Breast epithelium (tissue), 4 donors: ENCODE measurements at regions not wholly inside any gene's neighbourhood (a gene's known extent, or its start where the extent isn't known, plus 50 kb on each side); places are given as distances from the start of the nearest gene placed in this dataset.

Experiments used
- DNase-seq, 2 donors: peaks; one replicate each; pipeline ENCODE4 v3.0.0-alpha.2; 2019; ENCODE audit warnings: low spot score in 2 of 2
- H3K27ac ChIP-seq, 2 donors: fragments of 200-600 bp; sonication (generic) in 1 of 2; one replicate each; pipeline ENCODE4 v1.5.1; 2016 to 2019; ENCODE audit warnings: mild to moderate bottlenecking in 1 of 2
- H3K27me3 ChIP-seq, 2 donors: fragments of 200-600 bp; sonication (generic) in 1 of 2; one replicate each; pipeline versions ENCODE4 v1.5.1 to v1.6.0; 2017 to 2019; ENCODE audit warnings: control low read depth in 1 of 2, mild to moderate bottlenecking in 1 of 2
- H3K36me3 ChIP-seq: fragments of 200-600 bp; one replicate; pipeline ENCODE4 v1.5.1; 2019
- H3K4me1 ChIP-seq, 2 donors: fragments of 200-600 bp; sonication (generic); one replicate each; pipeline ENCODE4 v1.5.1; 2016 to 2019; ENCODE audit warnings: control low read depth in 1 of 2
- H3K4me3 ChIP-seq, 3 donors: fragments of 200-600 bp; sonication (generic); 1 replicate in 2 of 3; 2 replicates in 1 of 3; pipeline ENCODE4 v1.5.1; 2016 to 2019; ENCODE audit warnings: mild to moderate bottlenecking in 3 of 3, moderate library complexity in 2 of 3
- H3K9me3 ChIP-seq, 2 donors: fragments of 200-600 bp; sonication (generic) in 1 of 2; one replicate each; pipeline ENCODE4 v1.5.1; 2016 to 2019; ENCODE audit warnings: control low read depth in 1 of 2
- POLR2A ChIP-seq: fragments of 450-650 bp; IDR thresholded peaks from one replicate; pipeline ENCODE4 v1.6.1; 2016; ENCODE audit warnings: antibody characterized with exemption, mild to moderate bottlenecking, moderate library complexity
- POLR2AphosphoS5 ChIP-seq, 3 donors: sonication (generic); formaldehyde crosslinking; IDR thresholded peaks; one replicate each; pipeline ENCODE4 v1.6.1; 2017; ENCODE audit warnings: antibody characterized with exemption in 3 of 3
- intact Hi-C: fragments of 100-400 bp; cut with DNase I; formaldehyde crosslinking; loops from one replicate; pipeline ENCODE4 v1.15.1; 2023; ENCODE audit warnings: low total_unique reads
- TF ChIP-seq, protein P1 (sequence below), 3 donors: fragments of 450-650 bp; IDR thresholded peaks; one replicate each; pipeline ENCODE4 v1.5.1; 2016 to 2017; ENCODE audit warnings: antibody characterized with exemption in 3 of 3, mild to moderate bottlenecking in 3 of 3, moderate library complexity in 3 of 3

GRCh38 chr7:88399036-88399435, 92.3 kb upstream of the STEAP4 start:
- no peak for TF ChIP-seq POLR2A
- no peak for TF ChIP-seq POLR2AphosphoS5 (IDR thresholded peaks at IDR 0.05)
- TF ChIP-seq, protein P1, sequence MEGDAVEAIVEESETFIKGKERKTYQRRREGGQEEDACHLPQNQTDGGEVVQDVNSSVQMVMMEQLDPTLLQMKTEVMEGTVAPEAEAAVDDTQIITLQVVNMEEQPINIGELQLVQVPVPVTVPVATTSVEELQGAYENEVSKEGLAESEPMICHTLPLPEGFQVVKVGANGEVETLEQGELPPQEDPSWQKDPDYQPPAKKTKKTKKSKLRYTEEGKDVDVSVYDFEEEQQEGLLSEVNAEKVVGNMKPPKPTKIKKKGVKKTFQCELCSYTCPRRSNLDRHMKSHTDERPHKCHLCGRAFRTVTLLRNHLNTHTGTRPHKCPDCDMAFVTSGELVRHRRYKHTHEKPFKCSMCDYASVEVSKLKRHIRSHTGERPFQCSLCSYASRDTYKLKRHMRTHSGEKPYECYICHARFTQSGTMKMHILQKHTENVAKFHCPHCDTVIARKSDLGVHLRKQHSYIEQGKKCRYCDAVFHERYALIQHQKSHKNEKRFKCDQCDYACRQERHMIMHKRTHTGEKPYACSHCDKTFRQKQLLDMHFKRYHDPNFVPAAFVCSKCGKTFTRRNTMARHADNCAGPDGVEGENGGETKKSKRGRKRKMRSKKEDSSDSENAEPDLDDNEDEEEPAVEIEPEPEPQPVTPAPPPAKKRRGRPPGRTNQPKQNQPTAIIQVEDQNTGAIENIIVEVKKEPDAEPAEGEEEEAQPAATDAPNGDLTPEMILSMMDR (IDR thresholded peaks at IDR 0.05): no peak
- Histone ChIP-seq H3K4me3 (no peak overlapping the region), H3K9me3 (no peaks in the 10 kb centered on the region), H3K4me1 (no peaks in the 10 kb centered on the region), H3K36me3 (no peaks in the 10 kb centered on the region), H3K27ac (no peak overlapping the region), H3K27me3 (no peaks in the 10 kb centered on the region)
- no peak for DNase-seq
- intact Hi-C loops: no loop called here

DNA sequence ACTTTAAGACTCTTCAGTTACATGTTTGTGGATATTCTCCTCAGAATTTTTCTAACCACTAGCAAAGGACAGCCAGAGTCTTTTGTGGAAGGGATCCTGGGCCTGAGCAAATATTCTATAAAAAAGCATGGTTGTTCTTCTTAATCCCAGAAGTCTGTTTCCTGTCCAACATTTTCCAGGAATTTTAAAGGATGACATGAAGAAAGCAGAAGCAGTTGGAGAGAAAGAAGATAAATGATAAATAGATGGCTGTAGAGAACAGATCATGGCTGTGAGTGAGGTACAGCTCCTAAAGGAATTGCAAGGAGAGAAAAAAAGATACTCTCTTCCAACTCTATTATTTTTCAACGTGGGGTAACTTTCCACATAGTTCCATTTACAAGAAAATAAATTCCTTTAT, 91.8 kb upstream of the STEAP4 start:
- Histone ChIP-seq H3K27ac (no peak overlapping the region), H3K9me3 (no peaks in the 10 kb centered on the region), H3K4me1 (no peaks in the 10 kb centered on the region), H3K4me3 (no peak overlapping the region), H3K27me3 (no peaks in the 10 kb centered on the region), H3K36me3 (no peaks in the 10 kb centered on the region)
- DNase-seq: no peak
- no peak for TF ChIP-seq POLR2A
- no peak for TF ChIP-seq POLR2AphosphoS5 (IDR thresholded peaks at IDR 0.05)
- TF ChIP-seq, protein P1 (IDR thresholded peaks at IDR 0.05): no peak
- intact Hi-C loops: no loop called here

GRCh38 chr7:88396948-88397322, 90.2 kb upstream of the STEAP4 start:
- DNase-seq: no peak
- H3K27ac ChIP-seq: no peak overlapping the region
- H3K36me3 ChIP-seq: no peaks in the 10 kb centered on the region
- intact Hi-C loops: no loop called here
- no peak overlapping the region for H3K4me3 ChIP-seq
- no peaks in the 10 kb centered on the region for H3K27me3 ChIP-seq
- H3K9me3 ChIP-seq: no peaks in the 10 kb centered on the region
- no peaks in the 10 kb centered on the region for H3K4me1 ChIP-seq
- TF ChIP-seq POLR2AphosphoS5 (IDR thresholded peaks at IDR 0.05) (no peak), POLR2A (no peak)
- TF ChIP-seq, protein P1 (IDR thresholded peaks at IDR 0.05): no peak

DNA sequence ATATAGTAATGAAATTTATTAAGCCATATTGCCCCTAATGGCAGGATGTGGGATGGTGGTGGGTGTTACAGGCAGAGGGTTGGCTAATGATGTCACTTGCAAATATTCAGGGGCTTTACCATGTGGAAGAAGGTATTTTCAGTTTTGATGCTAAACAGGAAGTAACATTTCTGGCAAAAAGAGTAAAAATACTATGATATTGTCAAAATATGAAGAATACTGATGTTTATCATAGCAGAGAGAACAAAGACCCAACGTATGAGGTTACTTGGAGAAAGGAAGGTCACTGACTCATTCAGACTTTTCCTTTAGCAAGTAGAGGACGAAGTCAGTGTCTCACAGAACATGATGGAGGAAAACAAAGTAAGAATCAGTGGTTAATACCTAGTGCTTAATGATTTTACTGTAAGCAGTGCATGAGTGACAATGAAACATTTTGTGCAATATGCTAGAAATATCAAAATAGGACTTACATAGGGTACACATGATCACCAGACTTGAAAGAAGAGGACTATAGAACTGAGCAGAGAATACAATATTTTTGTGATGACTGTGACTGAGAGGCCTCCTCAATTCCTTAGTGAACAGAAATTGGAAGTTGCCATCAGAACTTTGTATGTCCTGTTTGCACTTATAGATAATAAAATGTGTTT, 89.7 kb upstream of the STEAP4 start:
- H3K36me3 ChIP-seq: no peaks in the 10 kb centered on the region
- no peak overlapping the region for H3K27ac ChIP-seq
- H3K9me3 ChIP-seq: no peaks in the 10 kb centered on the region
- H3K4me3 ChIP-seq: no peak overlapping the region
- no peaks in the 10 kb centered on the region for H3K4me1 ChIP-seq
- H3K27me3 ChIP-seq: no peaks in the 10 kb centered on the region
- TF ChIP-seq, protein P1 (IDR thresholded peaks at IDR 0.05): no peak
- TF ChIP-seq POLR2AphosphoS5 (IDR thresholded peaks at IDR 0.05) (no peak), POLR2A (no peak)
- intact Hi-C loops: no loop called here
- no peak for DNase-seq

DNA sequence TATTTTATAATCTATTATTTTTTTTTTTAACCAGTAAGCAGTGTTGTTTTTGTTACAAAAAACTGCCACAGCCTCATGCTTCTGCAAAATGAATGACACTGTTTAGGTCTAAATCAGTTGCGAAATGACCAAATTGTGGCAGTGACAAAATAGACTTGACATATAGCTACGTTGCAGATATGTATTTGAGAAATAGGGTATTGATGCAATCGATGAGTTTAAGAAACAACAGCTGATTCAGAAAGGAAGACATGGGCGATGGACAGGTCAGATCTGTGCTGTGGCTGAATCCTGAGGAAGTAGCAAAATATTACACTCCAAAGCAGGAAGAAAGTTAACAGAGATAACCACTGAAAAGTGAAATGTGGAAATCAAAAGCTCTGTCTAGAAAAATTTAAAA, 89.0 kb upstream of the STEAP4 start:
- Histone ChIP-seq H3K9me3 (no peaks in the 10 kb centered on the region), H3K36me3 (no peaks in the 10 kb centered on the region), H3K4me3 (no peak overlapping the region), H3K27ac (no peak overlapping the region), H3K4me1 (no peaks in the 10 kb centered on the region), H3K27me3 (no peaks in the 10 kb centered on the region)
- TF ChIP-seq POLR2A: no peak
- no peak for TF ChIP-seq POLR2AphosphoS5 (IDR thresholded peaks at IDR 0.05)
- TF ChIP-seq, protein P1 (IDR thresholded peaks at IDR 0.05): no peak
- no peak for DNase-seq
- intact Hi-C loops: no loop called here
